ENCODE measurements at regions not wholly inside any gene's neighbourhood (a gene's known extent, or its start where the extent isn't known, plus 50 kb on each side); places are given as distances from the start of the nearest gene placed in this dataset.
A peak's percentile ranks its signal among the peaks of the same experiment; 100 is the strongest.
"Not testable (repeated sequence)": the region's sequence is repeated elsewhere in the genome, so short reads cannot be mapped to it uniquely, and the experiment has no call there.

DNA sequence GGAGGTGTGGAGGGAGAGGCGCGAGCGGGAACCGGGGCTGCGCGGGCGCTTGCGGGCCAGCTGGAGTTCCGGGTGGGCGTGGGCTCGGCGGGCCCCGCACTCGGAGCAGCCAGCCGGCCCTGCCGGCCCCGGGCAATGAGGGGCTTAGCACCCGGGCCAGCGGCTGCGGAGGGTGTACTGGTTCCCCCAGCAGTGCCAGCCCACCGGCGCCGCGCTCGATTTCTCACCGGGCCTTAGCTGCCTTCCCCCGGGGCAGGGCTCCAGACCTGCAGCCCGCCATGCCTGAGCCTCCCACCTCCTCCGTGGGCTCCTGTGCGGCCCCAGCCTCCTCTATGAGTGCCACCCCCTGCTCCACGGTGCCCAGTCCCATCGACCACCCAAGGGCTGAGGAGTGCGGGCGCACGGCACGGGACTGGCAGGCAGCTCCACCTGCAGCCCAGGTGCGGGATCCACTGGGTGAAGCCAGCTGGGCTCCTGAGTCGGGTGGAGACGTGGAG is 141.4 kb downstream of the SPRY1 start:
- H3K4me1 ChIP-seq (ENCODE audit: control insufficient read depth in 2 of 2, insufficient read depth in 1 of 2, low read depth in 1 of 2, low read length in 2 of 2); H4K91ac ChIP-seq (ENCODE audit: low read depth, low read length, poor library complexity); H3K36me3 ChIP-seq (replicated peaks in 1 of 2; ENCODE audit: control insufficient read depth in 2 of 2, insufficient read depth in 2 of 2, low read length in 2 of 2); H2BK12ac ChIP-seq (ENCODE audit: low read length); H3K79me1 ChIP-seq (ENCODE audit: low read depth, low read length); DNase-seq (ENCODE audit: low spot score); H4K8ac ChIP-seq (ENCODE audit: low read depth, low read length); H3K27ac ChIP-seq (replicated peaks; ENCODE audit: low read length); H2AK5ac ChIP-seq (ENCODE audit: low read depth, low read length); H2BK120ac ChIP-seq (ENCODE audit: low read depth, low read length); H3K4me3 ChIP-seq (ENCODE audit: low read length in 2 of 2); H3K27me3 ChIP-seq (ENCODE audit: control insufficient read depth in 3 of 3, insufficient read depth in 3 of 3, low read depth in 1 of 3, low read length in 3 of 3); H3K18ac ChIP-seq (ENCODE audit: low read length); H3K23ac ChIP-seq (ENCODE audit: low read depth, low read length, poor library complexity); H2BK15ac ChIP-seq (ENCODE audit: low read length); H2AFZ ChIP-seq (ENCODE audit: low read length); H3K9ac ChIP-seq (ENCODE audit: low read depth, low read length, poor library complexity); H3K4ac ChIP-seq (ENCODE audit: low read length); H2BK5ac ChIP-seq (ENCODE audit: low read length); H3K4me2 ChIP-seq (ENCODE audit: insufficient read depth, low read length, poor library complexity, severe bottlenecking); H3K14ac ChIP-seq (ENCODE audit: low read length): not testable (repeated sequence)
- WGBS, 2 donors (ENCODE audit: extremely low coverage in 2 of 2, insufficient read length in 2 of 2, insufficient replicate concordance in 1 of 2), result no CpG with 5 or more reads among the region's 39 CpGs
- H3K9me3 ChIP-seq (replicated peaks in 1 of 2; ENCODE audit: control insufficient read depth in 2 of 2, insufficient read depth in 1 of 2, low read depth in 1 of 2, low read length in 2 of 2), result peaks cover 0 to 24% of the 10 kb centered on the region in 2 donors

DNA sequence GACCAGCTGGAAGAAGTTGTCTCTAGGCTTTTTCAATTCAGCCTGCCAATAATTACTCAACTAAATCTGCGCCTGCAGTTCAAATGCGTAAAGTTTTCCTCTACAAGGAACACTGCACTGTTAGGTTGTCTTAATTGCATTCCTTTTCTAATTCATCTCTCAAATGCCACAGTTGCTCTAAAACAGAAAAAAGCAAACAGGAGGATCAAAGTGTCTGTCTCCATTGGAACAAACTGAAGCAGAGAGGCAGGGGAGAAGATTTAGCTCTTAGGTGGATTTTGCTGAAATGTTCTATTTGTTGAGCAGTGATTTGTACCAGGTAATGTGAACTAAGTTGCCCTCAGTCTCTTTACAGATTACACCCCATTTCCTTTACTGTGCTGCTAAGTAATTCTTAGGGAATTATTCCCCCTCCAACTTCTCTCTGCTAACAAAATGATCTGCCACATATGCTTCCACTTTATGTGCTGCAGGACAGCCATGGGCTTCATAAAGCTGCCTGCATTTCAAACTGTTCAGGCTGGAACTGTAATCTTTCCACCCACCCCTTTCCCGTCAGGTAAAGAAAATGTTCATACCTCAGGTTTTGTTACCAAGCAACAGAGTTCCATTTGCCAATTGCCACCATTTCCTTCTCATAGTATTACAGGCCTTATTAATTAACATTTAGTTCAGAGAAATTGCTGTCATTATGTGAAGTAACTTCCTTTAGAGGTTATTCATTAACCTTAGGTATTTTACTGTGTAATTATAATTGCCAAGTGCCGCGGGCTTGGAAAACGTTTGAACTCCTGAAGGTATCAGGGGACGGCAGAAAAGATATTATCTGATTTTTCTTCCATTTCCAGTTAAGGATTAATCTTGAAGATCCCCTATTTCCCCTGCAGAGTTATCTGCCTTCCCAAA is 149.3 kb downstream of the SPRY1 start:
- no peak overlapping the region for H3K18ac ChIP-seq (ENCODE audit: low read length)
- H3K4me3 ChIP-seq (ENCODE audit: low read length in 2 of 2), result no peak overlapping the region
- H3K14ac ChIP-seq (ENCODE audit: low read length), result no peak overlapping the region
- H2AFZ ChIP-seq (ENCODE audit: low read length), result peak overlapping the region; percentile 46
- no peaks in the 10 kb centered on the region for H3K27me3 ChIP-seq (ENCODE audit: control insufficient read depth in 3 of 3, insufficient read depth in 3 of 3, low read depth in 1 of 3, low read length in 3 of 3)
- H3K9ac ChIP-seq (ENCODE audit: low read depth, low read length, poor library complexity), result no peak overlapping the region
- H3K27ac ChIP-seq (replicated peaks; ENCODE audit: low read length), result no peak overlapping the region
- H2AK5ac ChIP-seq (ENCODE audit: low read depth, low read length), result no peak overlapping the region
- DNase-seq (ENCODE audit: low spot score), result no peak
- peaks cover 0 to 12% of the 10 kb centered on the region in 2 donors for H3K4me1 ChIP-seq (ENCODE audit: control insufficient read depth in 2 of 2, insufficient read depth in 1 of 2, low read depth in 1 of 2, low read length in 2 of 2)
- H4K8ac ChIP-seq (ENCODE audit: low read depth, low read length), result no peak overlapping the region
- H3K36me3 ChIP-seq (replicated peaks in 1 of 2; ENCODE audit: control insufficient read depth in 2 of 2, insufficient read depth in 2 of 2, low read length in 2 of 2), result no peaks in the 10 kb centered on the region
- H2BK120ac ChIP-seq (ENCODE audit: low read depth, low read length), result no peak overlapping the region
- no peak overlapping the region for H3K4me2 ChIP-seq (ENCODE audit: insufficient read depth, low read length, poor library complexity, severe bottlenecking)
- no peaks in the 10 kb centered on the region for H3K79me1 ChIP-seq (ENCODE audit: low read depth, low read length)
- H3K23ac ChIP-seq (ENCODE audit: low read depth, low read length, poor library complexity), result no peak overlapping the region
- no peak overlapping the region for H4K91ac ChIP-seq (ENCODE audit: low read depth, low read length, poor library complexity)
- WGBS, 2 donors (ENCODE audit: extremely low coverage in 2 of 2, insufficient read length in 2 of 2, insufficient replicate concordance in 1 of 2), result no CpG with 5 or more reads among the region's 7 CpGs
- H2BK15ac ChIP-seq (ENCODE audit: low read length), result no peak overlapping the region
- no peak overlapping the region for H3K4ac ChIP-seq (ENCODE audit: low read length)
- no peak overlapping the region for H2BK12ac ChIP-seq (ENCODE audit: low read length)
- H2BK5ac ChIP-seq (ENCODE audit: low read length), result no peak overlapping the region
- H3K9me3 ChIP-seq (replicated peaks in 1 of 2; ENCODE audit: control insufficient read depth in 2 of 2, insufficient read depth in 1 of 2, low read depth in 1 of 2, low read length in 2 of 2), result peaks cover 2 to 7% of the 10 kb centered on the region in 2 donors

DNA sequence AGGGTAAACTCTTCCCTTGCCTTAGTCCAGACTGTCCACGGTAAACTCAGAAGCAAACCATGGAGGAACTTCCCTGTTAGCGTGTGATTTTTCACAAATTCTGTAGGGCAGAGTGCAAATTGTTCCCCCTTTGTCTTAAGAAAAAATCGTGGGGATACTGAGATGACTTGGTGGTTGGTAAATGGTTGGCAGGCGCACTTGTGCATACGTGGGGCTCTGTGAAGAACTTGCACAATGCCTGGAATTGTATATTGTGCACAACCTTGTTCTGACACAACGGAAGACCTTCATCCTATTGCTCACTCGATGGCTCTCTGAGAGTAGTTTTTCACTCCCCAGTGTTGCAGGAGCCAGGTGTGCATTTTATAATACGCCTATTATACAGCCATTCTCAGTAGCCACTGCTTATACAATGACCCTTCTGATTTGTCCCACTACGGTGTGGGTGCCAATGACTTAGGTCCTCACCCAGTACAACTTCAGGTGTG is 150.0 kb downstream of the SPRY1 start:
- H2BK12ac ChIP-seq (ENCODE audit: low read length), result no peak overlapping the region
- no peak overlapping the region for H2AFZ ChIP-seq (ENCODE audit: low read length)
- no peak overlapping the region for H3K4me3 ChIP-seq (ENCODE audit: low read length in 2 of 2)
- H3K9ac ChIP-seq (ENCODE audit: low read depth, low read length, poor library complexity), result no peak overlapping the region
- no peak overlapping the region for H4K91ac ChIP-seq (ENCODE audit: low read depth, low read length, poor library complexity)
- H3K4me2 ChIP-seq (ENCODE audit: insufficient read depth, low read length, poor library complexity, severe bottlenecking), result no peak overlapping the region
- peak overlapping the region; percentile 40 for H2BK15ac ChIP-seq (ENCODE audit: low read length)
- no peak overlapping the region for H2AK5ac ChIP-seq (ENCODE audit: low read depth, low read length)
- H3K4me1 ChIP-seq (ENCODE audit: control insufficient read depth in 2 of 2, insufficient read depth in 1 of 2, low read depth in 1 of 2, low read length in 2 of 2), result peaks cover 0 to 12% of the 10 kb centered on the region in 2 donors
- DNase-seq (ENCODE audit: low spot score), result no peak
- no peak overlapping the region for H4K8ac ChIP-seq (ENCODE audit: low read depth, low read length)
- no peak overlapping the region for H3K4ac ChIP-seq (ENCODE audit: low read length)
- no peaks in the 10 kb centered on the region for H3K27me3 ChIP-seq (ENCODE audit: control insufficient read depth in 3 of 3, insufficient read depth in 3 of 3, low read depth in 1 of 3, low read length in 3 of 3)
- no CpG with 5 or more reads among the region's 9 CpGs for WGBS, 2 donors (ENCODE audit: extremely low coverage in 2 of 2, insufficient read length in 2 of 2, insufficient replicate concordance in 1 of 2)
- peaks cover 2 to 7% of the 10 kb centered on the region in 2 donors for H3K9me3 ChIP-seq (replicated peaks in 1 of 2; ENCODE audit: control insufficient read depth in 2 of 2, insufficient read depth in 1 of 2, low read depth in 1 of 2, low read length in 2 of 2)
- H3K36me3 ChIP-seq (replicated peaks in 1 of 2; ENCODE audit: control insufficient read depth in 2 of 2, insufficient read depth in 2 of 2, low read length in 2 of 2), result no peaks in the 10 kb centered on the region
- no peak overlapping the region for H3K23ac ChIP-seq (ENCODE audit: low read depth, low read length, poor library complexity)
- no peaks in the 10 kb centered on the region for H3K79me1 ChIP-seq (ENCODE audit: low read depth, low read length)
- no peak overlapping the region for H3K14ac ChIP-seq (ENCODE audit: low read length)
- no peak overlapping the region for H2BK5ac ChIP-seq (ENCODE audit: low read length)
- no peak overlapping the region for H3K27ac ChIP-seq (replicated peaks; ENCODE audit: low read length)
- no peak overlapping the region for H2BK120ac ChIP-seq (ENCODE audit: low read depth, low read length)
- peak overlapping the region; percentile 62 for H3K18ac ChIP-seq (ENCODE audit: low read length)
